ENCODE measurements at regions not wholly inside any gene's neighbourhood (a gene's known extent, or its start where the extent isn't known, plus 50 kb on each side); places are given as distances from the start of the nearest gene placed in this dataset.

- in situ Hi-C loops (cut with HindIII; ENCODE audit: low pct_unique_long_range_greater_than_20kb, low sequenced_read_pairs), result no loop called here
- no peak for DNase-seq (ENCODE audit: low read depth in 1 of 2, low spot score in 1 of 2)
- no peak for TF ChIP-seq JUND (IDR thresholded peaks at IDR 0.05; ENCODE audit: low read depth)
Measured at GRCh38 chrX:76026292-76026691, 146.6 kb upstream of the PBDC1 start.

- no peak for DNase-seq (ENCODE audit: low read depth in 1 of 2, low spot score in 1 of 2)
- in situ Hi-C loops (cut with HindIII; ENCODE audit: low pct_unique_long_range_greater_than_20kb, low sequenced_read_pairs), result no loop called here
- no peak for TF ChIP-seq JUND (IDR thresholded peaks at IDR 0.05; ENCODE audit: low read depth)
Measured at GRCh38 chrX:76026751-76027150, 146.1 kb upstream of the PBDC1 start.

DNA sequence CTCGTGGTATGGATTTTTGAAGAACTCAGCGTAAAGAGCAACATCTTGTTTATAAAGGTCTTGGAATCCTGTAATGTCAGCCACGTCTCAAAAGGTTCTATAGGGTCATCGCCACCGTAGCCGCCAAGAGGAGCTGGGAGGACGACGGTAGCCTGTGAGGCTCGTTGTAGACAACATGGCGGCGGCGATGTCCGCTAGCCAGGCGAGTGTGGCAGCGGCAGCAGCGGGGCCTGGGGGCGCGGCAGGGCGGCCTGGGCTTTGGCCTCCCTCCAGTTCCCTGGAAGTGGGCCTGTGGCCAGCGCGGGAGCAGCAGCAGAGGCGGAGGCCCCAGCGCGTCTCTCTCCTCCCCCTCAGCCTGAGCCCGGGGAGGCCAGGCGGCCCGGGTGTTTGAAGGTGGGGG, 143.5 kb upstream of the PBDC1 start:
- in situ Hi-C loops (cut with HindIII; ENCODE audit: low pct_unique_long_range_greater_than_20kb, low sequenced_read_pairs), result no loop called here
- TF ChIP-seq JUND (IDR thresholded peaks at IDR 0.05; ENCODE audit: low read depth), result no peak
- no peak for DNase-seq (ENCODE audit: low read depth in 1 of 2, low spot score in 1 of 2)

- in situ Hi-C loops (cut with HindIII; ENCODE audit: low pct_unique_long_range_greater_than_20kb, low sequenced_read_pairs), result no loop called here
- no peak for TF ChIP-seq JUND (IDR thresholded peaks at IDR 0.05; ENCODE audit: low read depth)
- no peak for DNase-seq (ENCODE audit: low read depth in 1 of 2, low spot score in 1 of 2)
Measured at GRCh38 chrX:76064825-76065224, 108.0 kb upstream of the PBDC1 start.

DNA sequence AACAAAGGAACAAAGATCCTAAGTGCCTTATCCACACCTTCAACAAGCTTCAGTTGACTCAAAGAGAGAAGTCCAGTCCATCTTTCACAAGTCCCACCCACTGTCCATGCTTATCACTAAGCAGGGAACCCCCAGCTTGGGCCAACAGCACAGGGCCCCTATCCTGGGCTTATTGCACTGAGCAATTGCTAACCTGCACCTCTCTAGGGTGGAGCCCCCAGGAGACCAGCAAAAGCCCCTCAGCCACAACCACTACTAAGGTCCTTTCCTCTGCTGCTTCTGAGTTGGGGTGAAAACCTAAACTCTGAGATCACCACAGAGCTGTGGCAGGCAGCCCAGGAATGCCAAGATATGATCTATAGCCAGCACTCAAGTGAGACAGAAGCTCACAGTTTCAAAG, 96.7 kb upstream of the PBDC1 start:
- DNase-seq (ENCODE audit: low read depth in 1 of 2, low spot score in 1 of 2), result no peak
- no peak for TF ChIP-seq JUND (IDR thresholded peaks at IDR 0.05; ENCODE audit: low read depth)
- in situ Hi-C loops (cut with HindIII; ENCODE audit: low pct_unique_long_range_greater_than_20kb, low sequenced_read_pairs), result no loop called here

GRCh38 chrX:76109654-76110053, 63.2 kb upstream of the PBDC1 start:
- TF ChIP-seq JUND (IDR thresholded peaks at IDR 0.05; ENCODE audit: low read depth), result no peak
- no peak for DNase-seq (ENCODE audit: low read depth in 1 of 2, low spot score in 1 of 2)
- in situ Hi-C loops (cut with HindIII; ENCODE audit: low pct_unique_long_range_greater_than_20kb, low sequenced_read_pairs), result no loop called here

Data from T47D (cell line).